ENCODE measurements at regions not wholly inside any gene's neighbourhood (a gene's known extent, or its start where the extent isn't known, plus 50 kb on each side); places are given as distances from the start of the nearest gene placed in this dataset.

DNA sequence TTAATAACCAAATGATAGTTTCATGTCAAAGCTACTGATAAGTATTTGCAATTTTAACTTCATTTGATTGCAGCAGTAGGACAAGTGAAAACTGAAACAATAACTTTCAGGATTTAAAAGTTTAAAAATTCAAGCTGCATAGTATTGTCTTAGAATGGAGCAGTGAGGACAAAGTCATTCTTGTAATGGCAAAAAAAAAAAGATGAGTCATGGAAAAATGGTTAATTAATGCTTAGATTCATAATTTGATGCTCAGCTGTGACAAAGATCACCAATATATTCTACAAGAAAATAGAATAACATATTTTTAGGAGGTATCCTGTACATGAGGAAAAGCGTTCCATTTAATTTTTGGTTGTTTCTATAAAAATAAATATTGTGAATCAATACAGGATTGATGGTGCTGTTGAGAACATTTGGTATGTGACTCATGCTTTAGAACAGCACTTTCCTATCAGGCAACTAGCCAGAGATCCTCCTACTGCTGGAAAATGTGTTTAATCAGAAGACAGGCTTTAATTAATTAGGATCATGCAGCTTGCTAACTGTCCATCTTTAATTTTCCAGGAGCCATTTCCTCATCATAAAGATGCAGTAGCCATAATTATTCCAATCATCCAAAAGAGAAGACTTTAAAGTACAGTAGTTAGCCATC is 239.0 kb upstream of the MMADHC start:
- TF ChIP-seq CTCF (IDR thresholded peaks at IDR 0.05) (no peak), POLR2A (IDR thresholded peaks at IDR 0.05) (no peak)

Measured in esophagus squamous epithelium (tissue), 4 donors.